KMS-11 (cell line): ENCODE measurements at regions not wholly inside any gene's neighbourhood (a gene's known extent, or its start where the extent isn't known, plus 50 kb on each side); places are given as distances from the start of the nearest gene placed in this dataset.

ENCODE experiments used
- H2AFZ ChIP-seq: fragments of 200-600 bp; sonication (generic); 2 replicates; pipeline ENCODE4 v1.6.1; 2016; ENCODE audit warnings: antibody characterized with exemption, mixed run types, low read depth
- H3K27ac ChIP-seq: fragments of 200-600 bp; sonication (generic); 2 replicates; pipeline ENCODE4 v1.6.1; 2016; ENCODE audit warnings: mild to moderate bottlenecking, mixed run types
- H3K27me3 ChIP-seq: fragments of 200-600 bp; sonication (generic); 2 replicates; pipeline ENCODE4 v1.6.1; 2017; ENCODE audit warnings: mild to moderate bottlenecking, low read depth, mixed run types, moderate library complexity; ENCODE audit not compliant: insufficient read depth
- H3K36me3 ChIP-seq: fragments of 200-600 bp; sonication (generic); 2 replicates; pipeline ENCODE4 v1.6.1; 2017; ENCODE audit warnings: mild to moderate bottlenecking, mixed run types; ENCODE audit not compliant: insufficient read depth
- H3K4me1 ChIP-seq: fragments of 200-600 bp; sonication (generic); 2 replicates; pipeline ENCODE4 v1.6.1; 2016; ENCODE audit warnings: mild to moderate bottlenecking, low read depth, mixed run types; ENCODE audit not compliant: poor library complexity, severe bottlenecking
- H3K4me2 ChIP-seq: fragments of 200-600 bp; sonication (generic); 2 replicates; pipeline ENCODE4 v1.7.0; 2016; ENCODE audit warnings: mild to moderate bottlenecking, mixed run types
- H3K4me3 ChIP-seq: fragments of 200-600 bp; sonication (generic); IDR thresholded peaks from 2 replicates; pipeline ENCODE4 v1.6.1; 2017; ENCODE audit warnings: low read depth, low read length, mixed read lengths; ENCODE audit not compliant: insufficient read depth
- H3K79me2 ChIP-seq: fragments of 200-600 bp; sonication (generic); 2 replicates; pipeline ENCODE4 v1.6.1; 2016; ENCODE audit warnings: low read depth, mixed run types; ENCODE audit not compliant: insufficient read depth
- H3K9ac ChIP-seq: fragments of 200-600 bp; sonication (generic); 2 replicates; pipeline ENCODE4 v1.6.1; 2016; ENCODE audit warnings: mild to moderate bottlenecking, mixed run types
- H4K20me1 ChIP-seq: fragments of 200-600 bp; sonication (generic); 2 replicates; pipeline ENCODE4 v1.6.1; 2016; ENCODE audit warnings: mild to moderate bottlenecking, mixed run types; ENCODE audit not compliant: insufficient read depth
- TF ChIP-seq, protein P1 (sequence below): fragments of 200-600 bp; sonication (generic); conservative IDR thresholded peaks from 2 replicates; pipeline ENCODE4 v1.6.1; 2017; ENCODE audit warnings: low read depth, mild to moderate bottlenecking, antibody characterized with exemption, low read length, moderate library complexity, mixed read lengths

DNA sequence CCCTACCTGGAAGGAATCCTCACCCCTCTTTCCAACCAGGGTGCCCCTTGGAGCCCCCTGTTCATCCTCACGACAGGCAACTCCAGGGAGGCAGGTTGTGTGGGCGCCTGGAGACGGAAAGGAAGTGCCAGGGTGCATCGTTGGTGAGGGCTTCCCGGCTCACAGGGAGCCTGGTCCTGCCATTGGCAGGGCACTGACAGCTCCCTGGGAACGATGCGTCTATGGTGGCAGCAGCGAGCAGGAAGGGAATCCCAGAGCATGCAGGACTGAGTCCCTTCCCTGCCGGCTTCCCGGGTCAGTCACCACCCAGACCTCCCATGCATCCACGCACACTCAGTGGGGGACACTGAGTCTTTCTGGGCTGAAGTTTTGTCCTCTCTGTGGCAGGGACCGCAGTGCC, 117.6 kb downstream of the INHBB start:
- H3K27me3 ChIP-seq: no peaks in the 10 kb centered on the region
- TF ChIP-seq, protein P1, sequence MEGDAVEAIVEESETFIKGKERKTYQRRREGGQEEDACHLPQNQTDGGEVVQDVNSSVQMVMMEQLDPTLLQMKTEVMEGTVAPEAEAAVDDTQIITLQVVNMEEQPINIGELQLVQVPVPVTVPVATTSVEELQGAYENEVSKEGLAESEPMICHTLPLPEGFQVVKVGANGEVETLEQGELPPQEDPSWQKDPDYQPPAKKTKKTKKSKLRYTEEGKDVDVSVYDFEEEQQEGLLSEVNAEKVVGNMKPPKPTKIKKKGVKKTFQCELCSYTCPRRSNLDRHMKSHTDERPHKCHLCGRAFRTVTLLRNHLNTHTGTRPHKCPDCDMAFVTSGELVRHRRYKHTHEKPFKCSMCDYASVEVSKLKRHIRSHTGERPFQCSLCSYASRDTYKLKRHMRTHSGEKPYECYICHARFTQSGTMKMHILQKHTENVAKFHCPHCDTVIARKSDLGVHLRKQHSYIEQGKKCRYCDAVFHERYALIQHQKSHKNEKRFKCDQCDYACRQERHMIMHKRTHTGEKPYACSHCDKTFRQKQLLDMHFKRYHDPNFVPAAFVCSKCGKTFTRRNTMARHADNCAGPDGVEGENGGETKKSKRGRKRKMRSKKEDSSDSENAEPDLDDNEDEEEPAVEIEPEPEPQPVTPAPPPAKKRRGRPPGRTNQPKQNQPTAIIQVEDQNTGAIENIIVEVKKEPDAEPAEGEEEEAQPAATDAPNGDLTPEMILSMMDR: no peak
- H3K79me2 ChIP-seq: no peaks in the 10 kb centered on the region
- no peaks in the 10 kb centered on the region for H3K36me3 ChIP-seq
- H3K4me2 ChIP-seq: no peak overlapping the region
- H3K9ac ChIP-seq: no peak overlapping the region
- no peak overlapping the region for H3K4me3 ChIP-seq
- no peak overlapping the region for H3K27ac ChIP-seq
- H2AFZ ChIP-seq: no peak overlapping the region
- H3K4me1 ChIP-seq: no peaks in the 10 kb centered on the region
- H4K20me1 ChIP-seq: no peaks in the 10 kb centered on the region

GRCh38 chr2:120463996-120464395, 118.1 kb downstream of the INHBB start:
- Histone ChIP-seq H3K36me3 (no peaks in the 10 kb centered on the region), H3K4me2 (no peak overlapping the region), H3K79me2 (no peaks in the 10 kb centered on the region), H3K4me3 (no peak overlapping the region), H3K4me1 (no peaks in the 10 kb centered on the region), H3K27ac (no peak overlapping the region), H2AFZ (no peak overlapping the region), H3K27me3 (no peaks in the 10 kb centered on the region), H4K20me1 (no peaks in the 10 kb centered on the region), H3K9ac (no peak overlapping the region)
- TF ChIP-seq, protein P1: no peak

DNA sequence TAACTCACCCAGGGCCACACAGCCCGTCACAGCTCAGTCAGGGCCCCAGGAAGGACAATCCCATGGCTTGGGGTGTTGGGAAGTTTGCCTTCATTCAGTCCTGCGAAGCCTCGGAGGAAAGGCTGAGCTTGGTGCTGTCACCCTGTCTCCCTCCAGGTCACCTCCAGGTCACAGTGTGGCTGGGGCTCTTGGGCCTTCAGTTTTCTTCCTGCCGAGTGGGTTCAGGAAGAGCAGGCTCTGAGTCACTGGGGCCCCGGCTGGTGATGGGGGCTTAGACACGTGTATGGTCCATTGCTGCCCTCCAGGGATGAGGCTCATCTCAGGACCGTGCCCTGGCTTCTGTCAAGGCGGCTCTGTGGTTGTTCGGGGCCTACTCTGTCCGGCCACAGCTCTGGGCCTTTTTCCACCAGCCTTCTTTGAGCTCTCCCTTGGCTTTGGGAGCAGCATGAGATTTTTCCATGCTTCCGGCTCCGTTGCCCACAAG, 118.6 kb downstream of the INHBB start:
- H2AFZ ChIP-seq: no peak overlapping the region
- no peak overlapping the region for H3K9ac ChIP-seq
- no peaks in the 10 kb centered on the region for H3K4me1 ChIP-seq
- no peak overlapping the region for H3K4me2 ChIP-seq
- TF ChIP-seq, protein P1: no peak
- no peaks in the 10 kb centered on the region for H3K79me2 ChIP-seq
- H3K4me3 ChIP-seq: no peak overlapping the region
- H4K20me1 ChIP-seq: no peaks in the 10 kb centered on the region
- H3K27me3 ChIP-seq: no peaks in the 10 kb centered on the region
- no peaks in the 10 kb centered on the region for H3K36me3 ChIP-seq
- no peak overlapping the region for H3K27ac ChIP-seq

GRCh38 chr2:120465012-120465700, 119.2 kb downstream of the INHBB start:
- no peaks in the 10 kb centered on the region for H4K20me1 ChIP-seq
- H3K4me2 ChIP-seq: no peak overlapping the region
- H3K27me3 ChIP-seq: no peaks in the 10 kb centered on the region
- no peak overlapping the region for H3K4me3 ChIP-seq
- H3K79me2 ChIP-seq: no peaks in the 10 kb centered on the region
- no peak overlapping the region for H2AFZ ChIP-seq
- no peaks in the 10 kb centered on the region for H3K36me3 ChIP-seq
- no peak overlapping the region for H3K27ac ChIP-seq
- H3K9ac ChIP-seq: no peak overlapping the region
- H3K4me1 ChIP-seq: no peaks in the 10 kb centered on the region
- TF ChIP-seq, protein P1: no peak
